ENCODE measurements at regions not wholly inside any gene's neighbourhood (a gene's known extent, or its start where the extent isn't known, plus 50 kb on each side); places are given as distances from the start of the nearest gene placed in this dataset.
A peak's percentile ranks its signal among the peaks of the same experiment; 100 is the strongest.

DNA sequence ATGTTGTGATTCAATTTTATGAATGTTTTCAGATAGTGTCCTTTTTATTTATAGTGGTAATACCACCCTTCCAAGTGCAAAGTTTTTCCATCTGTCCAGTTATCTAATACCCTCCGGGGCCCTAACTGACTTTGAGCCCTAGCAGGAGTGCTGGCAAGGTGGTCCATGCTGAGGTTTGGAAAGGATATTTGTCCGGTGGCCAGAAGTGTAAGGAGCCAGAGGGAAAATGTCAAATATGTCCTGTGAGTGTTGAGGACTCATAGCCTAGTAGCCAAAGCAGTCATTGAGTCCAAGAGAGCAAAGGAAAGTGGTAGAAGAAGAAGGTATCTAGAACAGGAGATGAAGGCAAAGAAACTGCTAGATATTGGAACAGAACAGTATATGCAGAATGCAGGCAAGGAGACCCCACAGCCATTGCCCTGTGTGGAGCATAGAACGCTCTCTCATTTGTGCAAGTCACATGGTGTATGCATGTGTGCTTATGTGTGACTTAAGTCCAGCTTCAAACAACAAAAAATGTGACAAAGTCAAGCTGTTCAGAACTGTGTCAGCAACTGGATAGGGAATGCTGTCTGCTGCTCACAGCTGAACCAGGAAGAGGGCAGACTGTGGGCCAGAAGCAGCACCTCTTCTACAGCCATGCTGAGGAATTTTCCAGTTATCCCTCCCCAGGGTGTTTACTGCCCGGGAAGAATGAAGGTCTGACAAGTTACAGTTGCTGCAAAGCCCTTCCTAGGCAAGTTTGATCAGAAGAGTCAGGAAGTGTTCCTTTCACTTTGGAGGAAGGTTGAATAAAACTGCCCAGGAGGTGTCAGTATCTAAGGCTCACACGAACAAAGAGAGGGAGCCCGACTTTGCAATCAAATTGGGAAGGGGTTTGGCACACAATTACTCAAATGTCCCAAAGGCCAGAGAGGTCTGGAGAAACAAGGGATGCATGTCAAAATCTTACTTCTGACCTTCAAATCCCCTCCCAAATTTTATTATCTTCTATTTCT, 463.3 kb upstream of the DMAC1 start:
- TF ChIP-seq, protein P1, sequence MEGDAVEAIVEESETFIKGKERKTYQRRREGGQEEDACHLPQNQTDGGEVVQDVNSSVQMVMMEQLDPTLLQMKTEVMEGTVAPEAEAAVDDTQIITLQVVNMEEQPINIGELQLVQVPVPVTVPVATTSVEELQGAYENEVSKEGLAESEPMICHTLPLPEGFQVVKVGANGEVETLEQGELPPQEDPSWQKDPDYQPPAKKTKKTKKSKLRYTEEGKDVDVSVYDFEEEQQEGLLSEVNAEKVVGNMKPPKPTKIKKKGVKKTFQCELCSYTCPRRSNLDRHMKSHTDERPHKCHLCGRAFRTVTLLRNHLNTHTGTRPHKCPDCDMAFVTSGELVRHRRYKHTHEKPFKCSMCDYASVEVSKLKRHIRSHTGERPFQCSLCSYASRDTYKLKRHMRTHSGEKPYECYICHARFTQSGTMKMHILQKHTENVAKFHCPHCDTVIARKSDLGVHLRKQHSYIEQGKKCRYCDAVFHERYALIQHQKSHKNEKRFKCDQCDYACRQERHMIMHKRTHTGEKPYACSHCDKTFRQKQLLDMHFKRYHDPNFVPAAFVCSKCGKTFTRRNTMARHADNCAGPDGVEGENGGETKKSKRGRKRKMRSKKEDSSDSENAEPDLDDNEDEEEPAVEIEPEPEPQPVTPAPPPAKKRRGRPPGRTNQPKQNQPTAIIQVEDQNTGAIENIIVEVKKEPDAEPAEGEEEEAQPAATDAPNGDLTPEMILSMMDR (IDR thresholded peaks at IDR 0.05), result no peak
- H3K9me3 ChIP-seq, result no peaks in the 10 kb centered on the region
- H3K4me1 ChIP-seq, result no peaks in the 10 kb centered on the region
- no peaks in the 10 kb centered on the region for H3K27me3 ChIP-seq
- no peak overlapping the region for H3K27ac ChIP-seq
- ATAC-seq (no peak), DNase-seq (peak in 1 of 4 donors; percentile 36)
- H3K4me3 ChIP-seq, result no peak overlapping the region
- intact Hi-C loops (cut with DNase I), result no loop called here
- no peaks in the 10 kb centered on the region for H3K36me3 ChIP-seq

DNA sequence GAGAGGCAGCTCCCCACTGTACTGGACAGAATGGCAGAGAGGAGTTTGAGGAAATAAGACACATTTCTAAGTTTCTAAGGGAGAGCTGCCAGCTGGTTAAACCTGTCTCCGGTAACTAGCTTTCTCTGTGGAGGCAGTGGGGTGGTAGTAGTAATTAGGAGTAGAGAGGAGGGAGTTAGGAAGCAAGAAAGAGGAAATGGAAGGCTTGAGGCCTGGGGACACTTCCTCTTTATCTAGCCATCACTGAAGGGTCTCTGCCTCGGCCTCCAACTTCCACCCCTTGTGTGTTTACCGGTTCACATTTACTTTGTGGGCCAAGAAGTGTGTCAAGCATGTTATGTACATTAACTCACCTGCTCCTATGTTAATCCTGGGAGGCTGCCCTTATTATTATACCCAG, 462.2 kb upstream of the DMAC1 start:
- DNase-seq (no peak), ATAC-seq (no peak)
- no peaks in the 10 kb centered on the region for H3K36me3 ChIP-seq
- TF ChIP-seq, protein P1 (IDR thresholded peaks at IDR 0.05), result no peak
- H3K27ac ChIP-seq, result no peak overlapping the region
- H3K4me3 ChIP-seq, result no peak overlapping the region
- no peaks in the 10 kb centered on the region for H3K4me1 ChIP-seq
- H3K9me3 ChIP-seq, result no peaks in the 10 kb centered on the region
- intact Hi-C loops (cut with DNase I), result no loop called here
- H3K27me3 ChIP-seq, result no peaks in the 10 kb centered on the region

DNA sequence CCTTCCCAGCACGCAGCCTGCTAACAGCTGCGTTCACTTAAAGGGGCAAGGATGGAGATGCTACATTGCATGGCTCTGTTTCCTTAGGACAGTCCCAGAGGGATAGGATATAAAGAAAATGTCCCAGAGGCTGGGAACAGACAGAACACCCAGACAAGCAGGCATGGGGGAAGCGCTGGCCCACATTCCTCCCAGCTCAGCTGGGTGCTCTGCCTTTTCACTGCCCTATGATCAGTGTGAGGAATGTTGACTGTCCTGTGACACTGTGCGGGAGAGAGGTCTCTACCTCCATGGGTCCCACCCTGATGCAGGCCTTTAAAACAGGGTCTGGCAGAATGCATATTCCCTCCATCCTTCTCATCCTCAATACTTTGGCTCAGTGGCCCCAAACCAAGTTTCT, 459.4 kb upstream of the DMAC1 start:
- Histone ChIP-seq H3K36me3 (no peaks in the 10 kb centered on the region), H3K27me3 (no peaks in the 10 kb centered on the region), H3K4me3 (no peak overlapping the region), H3K9me3 (no peaks in the 10 kb centered on the region), H3K4me1 (no peaks in the 10 kb centered on the region), H3K27ac (no peak overlapping the region)
- DNase-seq (no peak), ATAC-seq (no peak)
- TF ChIP-seq, protein P1 (IDR thresholded peaks at IDR 0.05), result no peak
- intact Hi-C loops (cut with DNase I), result no loop called here

DNA sequence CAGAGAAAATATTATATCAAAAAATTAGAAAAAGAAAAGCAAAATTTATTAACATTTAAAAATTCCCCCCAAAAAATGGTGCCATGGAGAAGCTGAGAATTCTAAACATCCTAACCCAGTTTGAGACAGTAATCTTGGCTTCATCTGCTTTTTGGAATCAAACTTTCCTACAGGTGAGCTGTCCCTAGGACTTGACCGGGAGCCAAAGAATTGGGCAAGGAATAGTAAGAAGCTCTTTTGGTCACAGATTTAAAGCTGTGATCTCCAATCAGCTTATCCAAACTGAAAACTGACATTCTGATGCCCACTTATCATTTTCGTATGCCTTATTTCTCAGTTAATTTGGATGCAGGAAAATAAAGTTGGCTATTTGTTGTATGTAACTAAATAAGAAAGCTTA, 457.3 kb upstream of the DMAC1 start:
- H3K9me3 ChIP-seq, result no peaks in the 10 kb centered on the region
- no peak for ATAC-seq
- H3K27ac ChIP-seq, result no peak overlapping the region
- no peak overlapping the region for H3K4me3 ChIP-seq
- H3K4me1 ChIP-seq, result no peaks in the 10 kb centered on the region
- no peak for DNase-seq
- intact Hi-C loops (cut with DNase I), result no loop called here
- TF ChIP-seq, protein P1 (IDR thresholded peaks at IDR 0.05), result no peak
- H3K36me3 ChIP-seq, result no peaks in the 10 kb centered on the region
- H3K27me3 ChIP-seq, result no peaks in the 10 kb centered on the region

DNA sequence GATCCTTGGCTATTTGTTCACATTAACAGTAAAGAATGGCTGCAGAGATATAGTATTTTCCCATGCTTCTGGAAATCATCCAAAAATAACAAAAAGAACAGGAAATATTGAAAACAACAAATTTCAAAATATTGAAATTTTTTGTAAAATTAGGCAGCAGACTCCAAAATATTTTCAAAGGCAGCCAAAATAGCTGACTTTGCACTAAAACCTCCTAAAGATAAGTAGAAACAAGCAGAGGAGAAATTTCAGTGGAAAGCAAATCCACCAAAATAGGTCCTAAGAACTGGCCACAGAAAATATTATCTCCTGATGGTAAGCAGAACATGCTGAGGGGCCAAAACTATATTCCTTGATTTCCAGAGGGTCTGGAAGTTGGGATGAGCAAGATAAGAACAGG, 456.3 kb upstream of the DMAC1 start:
- H3K9me3 ChIP-seq, result no peaks in the 10 kb centered on the region
- H3K4me3 ChIP-seq, result no peak overlapping the region
- TF ChIP-seq, protein P1 (IDR thresholded peaks at IDR 0.05), result no peak
- no peaks in the 10 kb centered on the region for H3K27me3 ChIP-seq
- no peak for ATAC-seq
- no peaks in the 10 kb centered on the region for H3K4me1 ChIP-seq
- no peaks in the 10 kb centered on the region for H3K36me3 ChIP-seq
- DNase-seq, result no peak
- intact Hi-C loops (cut with DNase I), result no loop called here
- H3K27ac ChIP-seq, result no peak overlapping the region

All from left lung (tissue), 4 donors.